NCI-H446 (cell line): ENCODE measurements at regions not wholly inside any gene's neighbourhood (a gene's known extent, or its start where the extent isn't known, plus 50 kb on each side); places are given as distances from the start of the nearest gene placed in this dataset.
"Not testable (repeated sequence)": the region's sequence is repeated elsewhere in the genome, so short reads cannot be mapped to it uniquely, and the experiment has no call there.

Source experiments
- DNase-seq, 2 experiments: peaks; one replicate each; lab custom pipeline; 2025; lab: John Stamatoyannopoulos, UW

GRCh38 chr5:120817044-120817985 lies 353.2 kb downstream of the PRR16 start:
- DNase-seq = no peak

- no peak for DNase-seq
Measured at GRCh38 chr5:120818128-120818527, 354.0 kb downstream of the PRR16 start.

GRCh38 chr5:120823328-120823727 lies 359.2 kb downstream of the PRR16 start:
- no peak for DNase-seq

GRCh38 chr5:120831646-120832045 lies 367.5 kb downstream of the PRR16 start:
- not testable (repeated sequence) for DNase-seq

GRCh38 chr5:120841830-120842229 lies 377.7 kb downstream of the PRR16 start:
- DNase-seq = no peak

GRCh38 chr5:120843390-120843980 lies 379.4 kb downstream of the PRR16 start:
- DNase-seq = no peak

GRCh38 chr5:120848883-120849282 lies 384.8 kb downstream of the PRR16 start:
- no peak for DNase-seq

- no peak for DNase-seq
Measured at GRCh38 chr5:120852222-120852860, 388.2 kb downstream of the PRR16 start.

GRCh38 chr5:120866997-120867396 lies 402.9 kb downstream of the PRR16 start:
- no peak for DNase-seq

- no peak for DNase-seq
Measured at GRCh38 chr5:120869831-120870230, 405.7 kb downstream of the PRR16 start.

GRCh38 chr5:120872297-120872696 lies 408.2 kb downstream of the PRR16 start:
- no peak for DNase-seq

- no peak for DNase-seq
Measured at GRCh38 chr5:120873083-120873482, 409.0 kb downstream of the PRR16 start.

- DNase-seq = no peak
Measured at GRCh38 chr5:120874081-120874862, 410.2 kb downstream of the PRR16 start.

GRCh38 chr5:120882038-120882775 lies 418.1 kb downstream of the PRR16 start:
- no peak for DNase-seq

GRCh38 chr5:120886351-120886860 lies 422.3 kb downstream of the PRR16 start:
- no peak for DNase-seq

GRCh38 chr5:120895660-120896059 lies 431.6 kb downstream of the PRR16 start:
- DNase-seq = no peak

GRCh38 chr5:120901199-120901598 lies 437.1 kb downstream of the PRR16 start:
- no peak for DNase-seq

GRCh38 chr5:120907953-120908352 lies 443.9 kb downstream of the PRR16 start:
- no peak for DNase-seq

- DNase-seq = no peak
Measured at GRCh38 chr5:120910629-120911028, 446.5 kb downstream of the PRR16 start.

GRCh38 chr5:120913396-120913795 lies 449.3 kb downstream of the PRR16 start:
- no peak for DNase-seq

GRCh38 chr5:120917214-120917758 lies 453.2 kb downstream of the PRR16 start:
- no peak for DNase-seq
